Pancreas (tissue), 10 donors: ENCODE measurements at regions not wholly inside any gene's neighbourhood (a gene's known extent, or its start where the extent isn't known, plus 50 kb on each side); places are given as distances from the start of the nearest gene placed in this dataset.

Experiments used
- ATAC-seq, 4 donors: fragments of 200-7000 bp; cut with Tn5 transposase; one replicate each; pipeline versions ENCODE4 v1.8.0 to v1.9.1; 2020; ENCODE audit warnings: mild to moderate bottlenecking in 4 of 4, moderate library complexity in 4 of 4
- DNase-seq, 6 donors: peaks; one replicate each; pipeline ENCODE4 v3.0.0-alpha.2; 2020
- FAIRE-seq: peaks from 2 replicates; lab custom pipeline; 2012; peaks lifted over from hg19 to GRCh38; lab: Jason Lieb, UNC
- H3K27ac ChIP-seq, 4 donors: fragments of 200-600 bp; sonication (generic); 1 replicate in 3 of 4; 2 replicates in 1 of 4; pipeline versions ENCODE4 v1.5.0 to v1.8.0; 2020
- H3K27me3 ChIP-seq, 4 donors: fragments of 200-600 bp; one replicate each; pipeline ENCODE4 v1.8.0; 2021
- H3K36me3 ChIP-seq, 3 donors: fragments of 200-600 bp; sonication (generic) in 1 of 3; one replicate each; pipeline versions ENCODE4 v1.5.0 to v1.8.0; 2020 to 2021
- H3K4me1 ChIP-seq, 3 donors: fragments of 200-600 bp; one replicate each; pipeline ENCODE4 v1.8.0; 2021
- H3K4me3 ChIP-seq, 4 donors: fragments of 200-600 bp; sonication (generic) in 2 of 4; one replicate each; pipeline versions ENCODE4 v1.5.0 to v1.8.0; 2020 to 2021
- H3K9me3 ChIP-seq, 4 donors: fragments of 200-600 bp; one replicate each; pipeline ENCODE4 v1.8.0; 2021
- WGBS, 2 donors: extraction: QIAGEN DNeasy Blood & Tissue Kit; methylation state at CpG; one replicate each; pipeline ENCODE4 v1.1.7; 2013; 5-methylcytosine and 5-hydroxymethylcytosine counted together
- intact Hi-C, 3 donors: fragments of 100-400 bp; cut with DNase I; formaldehyde crosslinking; loops; one replicate each; pipeline versions ENCODE4 v1.11.1 to v1.14.2; 2022
- TF ChIP-seq, protein P1 (sequence below), 4 donors: fragments of 200-600 bp; sonication (generic) in 3 of 4; IDR thresholded peaks; one replicate each; pipeline versions ENCODE4 v1.5.0 to v1.8.0; 2021; ENCODE audit warnings: antibody characterized with exemption in 4 of 4
- donor health status: healthy with polysubstance abuse.
- donor health status: DM: no; HTN: no; CAD: no; lungs with moderate emphysema.
- donor health status: DM: no; HTN: no; CAD: no.
- donor health status: control.
- donor health status: control.
- donor health status: Bipolar disorder and iron deficiency.
- donor health status: DM: yes; HTN: yes; CAD: no.
- donor health status: DM: no; HTN: no; CAD: no.
- donor health status: DM: no; HTN: no; CAD: no.
- donor health status: DM: yes; HTN: yes; CAD: no.

DNA sequence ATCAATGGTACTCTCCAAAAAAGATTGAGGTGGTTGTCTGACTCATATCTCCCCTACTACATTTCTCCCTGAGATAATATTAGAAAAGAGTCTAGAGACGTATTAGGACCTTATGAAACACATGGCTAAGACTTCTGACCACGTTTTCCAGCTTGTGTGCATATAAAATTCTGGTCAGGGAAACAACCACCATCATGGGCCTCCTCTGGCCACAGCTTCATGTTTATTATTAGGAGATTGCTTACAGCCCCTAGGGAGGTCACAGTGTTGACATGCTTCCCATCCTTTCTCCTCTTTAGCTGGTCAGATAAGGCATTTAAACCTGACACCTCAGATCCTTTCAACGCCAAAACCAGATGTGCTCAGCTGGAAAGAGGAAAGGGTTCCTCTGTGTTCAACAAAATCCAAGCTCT lies 620.2 kb downstream of the PLPP3 start:
- DNase-seq (no peak), FAIRE-seq (no peak), ATAC-seq (no peak)
- intact Hi-C loops, result no loop called here
- H3K4me3 ChIP-seq, result no peak overlapping the region
- H3K27me3 ChIP-seq, result no peaks in the 10 kb centered on the region
- H3K4me1 ChIP-seq, result no peaks in the 10 kb centered on the region
- H3K36me3 ChIP-seq, result no peaks in the 10 kb centered on the region
- H3K9me3 ChIP-seq, result no peaks in the 10 kb centered on the region
- 71 to 72% methylated on average over 3 of the region's 3 CpGs for WGBS, 2 donors
- H3K27ac ChIP-seq, result no peak overlapping the region
- TF ChIP-seq, protein P1, sequence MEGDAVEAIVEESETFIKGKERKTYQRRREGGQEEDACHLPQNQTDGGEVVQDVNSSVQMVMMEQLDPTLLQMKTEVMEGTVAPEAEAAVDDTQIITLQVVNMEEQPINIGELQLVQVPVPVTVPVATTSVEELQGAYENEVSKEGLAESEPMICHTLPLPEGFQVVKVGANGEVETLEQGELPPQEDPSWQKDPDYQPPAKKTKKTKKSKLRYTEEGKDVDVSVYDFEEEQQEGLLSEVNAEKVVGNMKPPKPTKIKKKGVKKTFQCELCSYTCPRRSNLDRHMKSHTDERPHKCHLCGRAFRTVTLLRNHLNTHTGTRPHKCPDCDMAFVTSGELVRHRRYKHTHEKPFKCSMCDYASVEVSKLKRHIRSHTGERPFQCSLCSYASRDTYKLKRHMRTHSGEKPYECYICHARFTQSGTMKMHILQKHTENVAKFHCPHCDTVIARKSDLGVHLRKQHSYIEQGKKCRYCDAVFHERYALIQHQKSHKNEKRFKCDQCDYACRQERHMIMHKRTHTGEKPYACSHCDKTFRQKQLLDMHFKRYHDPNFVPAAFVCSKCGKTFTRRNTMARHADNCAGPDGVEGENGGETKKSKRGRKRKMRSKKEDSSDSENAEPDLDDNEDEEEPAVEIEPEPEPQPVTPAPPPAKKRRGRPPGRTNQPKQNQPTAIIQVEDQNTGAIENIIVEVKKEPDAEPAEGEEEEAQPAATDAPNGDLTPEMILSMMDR (IDR thresholded peaks at IDR 0.05), result no peak

DNA sequence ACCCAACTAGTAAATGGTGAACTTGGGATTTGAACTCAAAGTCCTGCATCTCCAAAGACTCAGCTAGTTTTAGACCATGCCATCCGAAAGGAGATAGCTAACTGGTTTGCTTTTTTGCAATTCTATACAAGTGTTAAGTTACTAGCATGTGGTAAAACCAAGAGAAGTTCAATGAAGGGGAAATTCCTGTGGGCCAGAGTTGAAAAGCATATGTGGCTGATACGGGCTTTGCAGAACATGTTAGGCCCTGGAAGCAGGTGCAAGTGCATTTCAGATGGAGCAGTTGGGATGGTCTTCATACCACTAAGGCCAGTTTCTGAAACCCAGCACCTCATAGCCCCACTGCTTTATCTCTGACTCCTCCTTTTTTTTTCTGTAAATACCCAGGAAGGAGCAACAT lies 620.9 kb downstream of the PLPP3 start:
- Histone ChIP-seq H3K4me3 (no peak overlapping the region), H3K36me3 (no peaks in the 10 kb centered on the region), H3K27me3 (no peaks in the 10 kb centered on the region), H3K27ac (no peak overlapping the region), H3K9me3 (no peaks in the 10 kb centered on the region), H3K4me1 (no peaks in the 10 kb centered on the region)
- intact Hi-C loops, result no loop called here
- 86 to 88% methylated on average over 2 of the region's 2 CpGs for WGBS, 2 donors
- FAIRE-seq, result no peak
- DNase-seq, result no peak
- no peak for ATAC-seq
- TF ChIP-seq, protein P1 (IDR thresholded peaks at IDR 0.05), result no peak

DNA sequence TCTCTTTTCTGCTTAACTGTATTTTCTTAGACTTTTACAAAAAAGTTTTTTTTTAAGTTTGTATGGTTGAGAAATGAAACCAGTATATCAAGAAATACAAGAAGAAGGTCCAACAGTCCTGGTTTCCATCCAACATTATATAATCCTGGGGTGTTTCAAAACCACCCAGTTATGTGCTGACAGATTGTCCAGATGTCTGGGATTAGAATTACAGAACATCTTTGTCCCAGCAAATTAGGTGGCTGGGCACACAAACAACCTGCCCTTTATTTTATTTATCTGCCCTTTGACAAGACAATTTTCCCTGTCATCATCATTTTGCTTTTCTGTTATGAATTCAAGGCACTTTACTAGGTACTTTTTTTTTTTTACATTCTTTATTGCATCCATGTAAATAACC lies 622.1 kb downstream of the PLPP3 start:
- TF ChIP-seq, protein P1 (IDR thresholded peaks at IDR 0.05), result no peak
- H3K9me3 ChIP-seq, result no peaks in the 10 kb centered on the region
- FAIRE-seq (no peak), ATAC-seq (no peak), DNase-seq (no peak)
- no peak overlapping the region for H3K27ac ChIP-seq
- H3K4me3 ChIP-seq, result no peak overlapping the region
- no peaks in the 10 kb centered on the region for H3K4me1 ChIP-seq
- H3K36me3 ChIP-seq, result no peaks in the 10 kb centered on the region
- H3K27me3 ChIP-seq, result no peaks in the 10 kb centered on the region
- intact Hi-C loops, result no loop called here

DNA sequence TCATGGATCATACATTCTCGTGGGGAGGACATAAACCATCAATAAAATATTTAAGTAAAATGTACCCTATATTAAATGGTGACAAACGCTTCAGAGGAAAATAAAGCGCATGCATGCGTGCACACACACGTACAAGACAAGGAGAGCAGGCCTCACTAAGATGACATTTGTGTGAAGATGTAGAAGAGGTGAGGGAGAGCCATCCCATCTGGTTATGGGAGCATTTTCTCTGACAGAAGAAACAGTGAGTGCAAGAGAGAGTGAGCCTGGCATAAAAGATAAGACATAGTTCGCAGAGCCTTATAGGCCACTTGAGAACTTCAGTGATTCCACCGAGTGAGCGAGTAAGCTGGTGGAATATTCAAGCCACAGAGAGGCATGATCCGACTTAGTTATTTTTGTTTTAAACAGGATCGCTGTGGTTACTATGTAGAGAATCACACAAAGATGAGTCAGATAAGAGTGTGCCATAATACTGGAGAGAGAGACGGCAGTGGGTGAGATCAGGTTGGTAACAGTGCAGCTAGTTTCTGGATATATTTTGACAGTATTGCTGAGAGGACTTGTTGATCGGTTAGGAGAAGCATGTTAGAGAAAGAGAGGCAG lies 624.2 kb downstream of the PLPP3 start:
- FAIRE-seq (no peak), DNase-seq (no peak), ATAC-seq (no peak)
- H3K36me3 ChIP-seq, result no peaks in the 10 kb centered on the region
- H3K4me3 ChIP-seq, result no peak overlapping the region
- WGBS, 2 donors, result 88% methylated on average over 12 of the region's 12 CpGs
- TF ChIP-seq, protein P1 (IDR thresholded peaks at IDR 0.05), result no peak
- no peak overlapping the region for H3K27ac ChIP-seq
- H3K27me3 ChIP-seq, result no peaks in the 10 kb centered on the region
- H3K4me1 ChIP-seq, result no peaks in the 10 kb centered on the region
- intact Hi-C loops, result no loop called here
- no peaks in the 10 kb centered on the region for H3K9me3 ChIP-seq

DNA sequence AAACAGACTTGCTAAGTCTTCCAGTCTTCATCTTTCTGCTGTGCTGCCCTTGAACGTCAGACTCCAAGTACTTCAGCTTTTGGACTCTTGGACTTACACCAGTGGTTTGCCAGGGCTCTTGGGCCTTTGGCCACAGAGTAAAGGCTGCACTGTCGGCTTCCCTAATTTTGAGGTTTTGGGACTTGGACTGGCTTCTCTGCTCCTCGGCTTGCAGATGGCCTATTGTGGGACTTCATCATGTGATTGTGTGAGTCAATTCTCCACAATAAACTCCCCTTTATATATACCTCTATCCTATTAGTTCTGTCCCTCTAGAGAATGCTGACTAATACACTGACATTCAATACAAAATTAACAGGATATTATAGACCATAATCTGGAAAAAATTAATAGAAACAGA lies 628.1 kb downstream of the PLPP3 start:
- intact Hi-C loops, result no loop called here
- Histone ChIP-seq H3K36me3 (no peaks in the 10 kb centered on the region), H3K4me1 (no peaks in the 10 kb centered on the region), H3K27me3 (no peaks in the 10 kb centered on the region), H3K9me3 (no peaks in the 10 kb centered on the region), H3K27ac (no peak overlapping the region), H3K4me3 (no peak overlapping the region)
- TF ChIP-seq, protein P1 (IDR thresholded peaks at IDR 0.05), result no peak
- DNase-seq (no peak), ATAC-seq (no peak), FAIRE-seq (no peak)
- WGBS, 2 donors, result 74 to 81% methylated on average over 3 of the region's 3 CpGs
